H1 (cell line): ENCODE measurements at regions not wholly inside any gene's neighbourhood (a gene's known extent, or its start where the extent isn't known, plus 50 kb on each side); places are given as distances from the start of the nearest gene placed in this dataset.

Source experiments
- CTCF ChIA-PET: fragments of 300-600 bp; sonication (Branson Sonifier 250); formaldehyde crosslinking; loops from one replicate; lab custom pipeline; 2021; ENCODE audit not compliant: partially characterized antibody; lab: Charles Lee
- POLR2A ChIA-PET: fragments of 300-600 bp; sonication (Branson Sonifier 250); formaldehyde crosslinking; loops from one replicate; lab custom pipeline; 2021; ENCODE audit warnings: inconsistent platforms; ENCODE audit not compliant: partially characterized antibody; lab: Charles Lee
- DNase-seq, 2 experiments: peaks; one replicate each; pipeline versions ENCODE4 v3.0.0 to v3.0.0-alpha.2; 2010 to 2022; ENCODE audit warnings: low spot score in 2 of 2, low read depth in 1 of 2, mixed read lengths in 1 of 2
- FAIRE-seq: peaks from 2 replicates; lab custom pipeline; 2011; peaks lifted over from hg19 to GRCh38; lab: Jason Lieb, UNC
- H2AFZ ChIP-seq: 2 replicates; pipeline ENCODE4 v1.8.1; 2012; ENCODE audit warnings: low read length, inconsistent platforms
- H2AK5ac ChIP-seq: 2 replicates; pipeline ENCODE4 v1.6.1; 2013; ENCODE audit warnings: low read depth, low read length
- H2BK120ac ChIP-seq: replicated peaks from 2 replicates; pipeline ENCODE3; 2013; ENCODE audit warnings: low read depth, low read length, inconsistent platforms
- H2BK12ac ChIP-seq: 2 replicates; pipeline ENCODE4 v1.6.1; 2013; ENCODE audit warnings: low read depth, low read length
- H2BK15ac ChIP-seq: 2 replicates; pipeline ENCODE4 v1.6.1; 2013; ENCODE audit warnings: low read length
- H2BK20ac ChIP-seq: 2 replicates; pipeline ENCODE4 v1.6.1; 2013; ENCODE audit warnings: low read length
- H2BK5ac ChIP-seq: 2 replicates; pipeline ENCODE4 v1.6.1; 2013; ENCODE audit warnings: low read depth, low read length
- H3K14ac ChIP-seq: 2 replicates; pipeline ENCODE4 v1.6.1; 2013; ENCODE audit warnings: inconsistent platforms; ENCODE audit not compliant: insufficient read length
- H3K18ac ChIP-seq: 2 replicates; pipeline ENCODE4 v1.6.1; 2013; ENCODE audit warnings: low read length; ENCODE audit errors: extremely low read depth
- H3K23ac ChIP-seq: 2 replicates; pipeline ENCODE4 v1.6.1; 2013; ENCODE audit warnings: inconsistent platforms; ENCODE audit not compliant: insufficient read length
- H3K23me2 ChIP-seq: 2 replicates; pipeline ENCODE4 v1.6.1; 2013; ENCODE audit warnings: low read depth, low read length
- H3K27ac ChIP-seq: 2 replicates; pipeline ENCODE4 v1.6.1; 2011; ENCODE audit warnings: low read depth, low read length, inconsistent platforms
- H3K27me3 ChIP-seq, 4 experiments: replicated peaks in 1 of 4; 1 replicate in 1 of 4; 2 replicates in 3 of 4; pipeline versions ENCODE4 v1.6.1 to v1.8.1; 2011 to 2013; ENCODE audit warnings: low read length in 3 of 4, mild to moderate bottlenecking in 3 of 4, inconsistent platforms in 2 of 4, mixed read lengths in 2 of 4, moderate library complexity in 1 of 4; ENCODE audit not compliant: control insufficient read depth in 3 of 4, insufficient read depth in 3 of 4; ENCODE audit errors: extremely low read depth in 1 of 4
- H3K36me3 ChIP-seq, 4 experiments: 2 replicates each; pipeline versions ENCODE4 v1.6.1 to v1.8.1; 2011 to 2013; ENCODE audit warnings: mild to moderate bottlenecking in 4 of 4, low read length in 3 of 4, moderate library complexity in 2 of 4, control low read depth in 1 of 4, inconsistent platforms in 1 of 4; ENCODE audit not compliant: insufficient read depth in 4 of 4, control insufficient read depth in 2 of 4
- H3K4ac ChIP-seq: replicated peaks from 2 replicates; pipeline ENCODE3; 2013; ENCODE audit warnings: low read length, low read depth, mixed read lengths, inconsistent platforms; ENCODE audit not compliant: insufficient read length
- H3K4me1 ChIP-seq, 4 experiments: replicated peaks in 1 of 4; 1 replicate in 1 of 4; 2 replicates in 3 of 4; pipeline versions ENCODE4 v1.6.1 to v1.8.1; 2011 to 2013; ENCODE audit warnings: low read length in 3 of 4, inconsistent platforms in 2 of 4, mixed read lengths in 1 of 4; ENCODE audit not compliant: insufficient read depth in 4 of 4, control insufficient read depth in 3 of 4
- H3K4me2 ChIP-seq, 2 experiments: 2 replicates each; pipeline versions ENCODE4 v1.6.1 to v1.8.1; 2011 to 2013; ENCODE audit warnings: low read depth in 2 of 2, low read length in 2 of 2, control low read depth in 1 of 2, inconsistent platforms in 1 of 2, mild to moderate bottlenecking in 1 of 2; ENCODE audit not compliant: insufficient read depth in 1 of 2
- H3K4me3 ChIP-seq, 4 experiments: fragments of 200-600, 300-600 bp in 1 of 4; sonication (generic), shearing (Covaris generic), sonication (Bioruptor Twin) in 1 of 4; 2 replicates each; pipeline versions ENCODE4 v1.5.1 to v1.8.1; 2011 to 2016; ENCODE audit warnings: low read length in 4 of 4, low read depth in 3 of 4, control low read depth in 2 of 4, inconsistent platforms in 2 of 4, mild to moderate bottlenecking in 2 of 4, mixed read lengths in 1 of 4, moderate library complexity in 1 of 4; ENCODE audit not compliant: insufficient read depth in 2 of 4; ENCODE audit errors: extremely low read depth in 1 of 4
- H3K56ac ChIP-seq: replicated peaks from 2 replicates; pipeline ENCODE3; 2013; ENCODE audit warnings: low read depth, mild to moderate bottlenecking, mixed read lengths, low read length, inconsistent platforms; ENCODE audit not compliant: insufficient read length
- H3K79me1 ChIP-seq: 2 replicates; pipeline ENCODE4 v1.6.1; 2013; ENCODE audit warnings: low read depth, low read length, control low read depth
- H3K79me2 ChIP-seq, 2 experiments: 2 replicates each; pipeline versions ENCODE4 v1.6.1 to v1.8.1; 2012 to 2013; ENCODE audit warnings: low read length in 2 of 2, mild to moderate bottlenecking in 2 of 2, inconsistent platforms in 1 of 2; ENCODE audit not compliant: insufficient read depth in 2 of 2, control insufficient read depth in 1 of 2
- H3K9ac ChIP-seq, 4 experiments: replicated peaks in 1 of 4; 1 replicate in 1 of 4; 2 replicates in 3 of 4; pipeline versions ENCODE4 v1.6.1 to v1.8.1; 2011 to 2013; ENCODE audit warnings: low read depth in 3 of 4, low read length in 3 of 4, control low read depth in 2 of 4, mild to moderate bottlenecking in 2 of 4, moderate library complexity in 2 of 4, inconsistent platforms in 1 of 4; ENCODE audit errors: extremely low read depth in 1 of 4
- H3K9me3 ChIP-seq, 2 experiments: 2 replicates each; pipeline versions ENCODE4 v1.6.1 to v1.8.1; 2012 to 2013; ENCODE audit warnings: mild to moderate bottlenecking in 2 of 2, moderate library complexity in 2 of 2, control low read depth in 1 of 2, inconsistent platforms in 1 of 2, low read depth in 1 of 2, low read length in 1 of 2, mixed read lengths in 1 of 2; ENCODE audit not compliant: insufficient read depth in 2 of 2
- H4K20me1 ChIP-seq, 2 experiments: replicated peaks in 1 of 2; 2 replicates each; pipeline versions ENCODE3 to v1.8.1; 2011 to 2013; ENCODE audit warnings: inconsistent platforms in 2 of 2, low read length in 2 of 2, mild to moderate bottlenecking in 1 of 2; ENCODE audit not compliant: insufficient read depth in 2 of 2, control insufficient read depth in 1 of 2
- H4K5ac ChIP-seq: 2 replicates; pipeline ENCODE4 v1.6.1; 2013; ENCODE audit warnings: low read length, low read depth, mixed read lengths, inconsistent platforms; ENCODE audit not compliant: insufficient read length
- H4K8ac ChIP-seq: 2 replicates; pipeline ENCODE4 v1.8.0; 2013; ENCODE audit warnings: mild to moderate bottlenecking, moderate library complexity, low read length, inconsistent platforms; ENCODE audit not compliant: insufficient read depth; ENCODE audit errors: extremely low read depth
- H4K91ac ChIP-seq: replicated peaks from 2 replicates; pipeline ENCODE3; 2013; ENCODE audit warnings: low read length, mixed read lengths, inconsistent platforms; ENCODE audit not compliant: insufficient read length
- WGBS, 2 experiments: shearing (Covaris generic) in 1 of 2; methylation state at CpG; one replicate each; pipeline versions ENCODE4 v1.1.6 to v1.1.7; 2013 to 2015; ENCODE audit warnings: low lambda C conversion rate in 2 of 2, mixed read lengths in 2 of 2, inconsistent platforms in 1 of 2, low coverage in 1 of 2, missing lambda C conversion rate in 1 of 2; ENCODE audit not compliant: insufficient replicate concordance in 2 of 2, insufficient coverage in 1 of 2, insufficient read length in 1 of 2; ENCODE audit errors: extremely low coverage in 1 of 2, missing lambda C conversion rate in 1 of 2; 5-methylcytosine and 5-hydroxymethylcytosine counted together
- TF ChIP-seq, protein P1 (sequence below): fragments of 300-600 bp; sonication (generic); IDR thresholded peaks from 2 replicates; pipeline ENCODE4 v1.7.1; 2012; ENCODE audit warnings: low read length, moderate library complexity, mild to moderate bottlenecking, inconsistent platforms; ENCODE audit not compliant: insufficient replicate concordance

DNA sequence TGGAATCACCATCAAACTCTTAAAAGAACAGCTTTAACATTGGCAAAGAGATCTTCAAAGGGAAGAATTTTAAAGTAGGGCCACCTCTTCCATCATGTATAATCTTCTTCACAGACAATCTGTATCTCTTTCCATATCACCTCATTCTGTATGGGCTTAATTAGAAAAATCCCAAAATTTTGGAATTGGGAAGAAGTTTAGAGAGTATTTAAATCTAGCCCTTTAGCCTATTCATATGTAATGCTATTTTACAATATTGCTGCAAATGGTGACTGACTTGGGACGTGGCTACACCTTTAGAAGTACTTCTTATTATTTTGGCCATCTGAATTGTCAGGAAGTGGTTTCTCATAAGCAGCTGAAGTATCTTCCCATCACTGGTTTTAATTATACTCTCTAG is 474.3 kb downstream of the RFPL4B start:
- Histone ChIP-seq H3K4me3 (no peak overlapping the region), H4K5ac (no peak overlapping the region), H3K36me3 (no peaks in the 10 kb centered on the region), H2BK20ac (no peak overlapping the region), H3K18ac (no peak overlapping the region), H3K4ac (no peak overlapping the region), H2AK5ac (no peak overlapping the region), H3K27me3 (no peaks in the 10 kb centered on the region), H4K8ac (no peak overlapping the region), H4K91ac (no peak overlapping the region), H3K9ac (no peak overlapping the region), H3K23ac (no peak overlapping the region), H2BK120ac (no peak overlapping the region), H3K4me1 (no peaks in the 10 kb centered on the region), H4K20me1 (no peaks in the 10 kb centered on the region), H3K4me2 (no peak overlapping the region), H3K79me1 (no peaks in the 10 kb centered on the region), H3K23me2 (no peaks in the 10 kb centered on the region; the same call in 1 of the 2 replicates), H2BK15ac (no peak overlapping the region), H3K14ac (no peak overlapping the region), H2AFZ (no peak overlapping the region), H3K9me3 (no peaks in the 10 kb centered on the region), H2BK12ac (no peak overlapping the region), H2BK5ac (no peak overlapping the region), H3K56ac (no peak overlapping the region), H3K79me2 (no peaks in the 10 kb centered on the region), H3K27ac (no peak overlapping the region)
- 92% methylated on average over 1 of the region's 1 CpG; no CpG with 5 or more reads in 1 of the 2 experiments for WGBS, 2 experiments
- FAIRE-seq = no peak
- no peak for DNase-seq
- POLR2A ChIA-PET = no interaction called here
- CTCF ChIA-PET = no interaction called here
- TF ChIP-seq, protein P1, sequence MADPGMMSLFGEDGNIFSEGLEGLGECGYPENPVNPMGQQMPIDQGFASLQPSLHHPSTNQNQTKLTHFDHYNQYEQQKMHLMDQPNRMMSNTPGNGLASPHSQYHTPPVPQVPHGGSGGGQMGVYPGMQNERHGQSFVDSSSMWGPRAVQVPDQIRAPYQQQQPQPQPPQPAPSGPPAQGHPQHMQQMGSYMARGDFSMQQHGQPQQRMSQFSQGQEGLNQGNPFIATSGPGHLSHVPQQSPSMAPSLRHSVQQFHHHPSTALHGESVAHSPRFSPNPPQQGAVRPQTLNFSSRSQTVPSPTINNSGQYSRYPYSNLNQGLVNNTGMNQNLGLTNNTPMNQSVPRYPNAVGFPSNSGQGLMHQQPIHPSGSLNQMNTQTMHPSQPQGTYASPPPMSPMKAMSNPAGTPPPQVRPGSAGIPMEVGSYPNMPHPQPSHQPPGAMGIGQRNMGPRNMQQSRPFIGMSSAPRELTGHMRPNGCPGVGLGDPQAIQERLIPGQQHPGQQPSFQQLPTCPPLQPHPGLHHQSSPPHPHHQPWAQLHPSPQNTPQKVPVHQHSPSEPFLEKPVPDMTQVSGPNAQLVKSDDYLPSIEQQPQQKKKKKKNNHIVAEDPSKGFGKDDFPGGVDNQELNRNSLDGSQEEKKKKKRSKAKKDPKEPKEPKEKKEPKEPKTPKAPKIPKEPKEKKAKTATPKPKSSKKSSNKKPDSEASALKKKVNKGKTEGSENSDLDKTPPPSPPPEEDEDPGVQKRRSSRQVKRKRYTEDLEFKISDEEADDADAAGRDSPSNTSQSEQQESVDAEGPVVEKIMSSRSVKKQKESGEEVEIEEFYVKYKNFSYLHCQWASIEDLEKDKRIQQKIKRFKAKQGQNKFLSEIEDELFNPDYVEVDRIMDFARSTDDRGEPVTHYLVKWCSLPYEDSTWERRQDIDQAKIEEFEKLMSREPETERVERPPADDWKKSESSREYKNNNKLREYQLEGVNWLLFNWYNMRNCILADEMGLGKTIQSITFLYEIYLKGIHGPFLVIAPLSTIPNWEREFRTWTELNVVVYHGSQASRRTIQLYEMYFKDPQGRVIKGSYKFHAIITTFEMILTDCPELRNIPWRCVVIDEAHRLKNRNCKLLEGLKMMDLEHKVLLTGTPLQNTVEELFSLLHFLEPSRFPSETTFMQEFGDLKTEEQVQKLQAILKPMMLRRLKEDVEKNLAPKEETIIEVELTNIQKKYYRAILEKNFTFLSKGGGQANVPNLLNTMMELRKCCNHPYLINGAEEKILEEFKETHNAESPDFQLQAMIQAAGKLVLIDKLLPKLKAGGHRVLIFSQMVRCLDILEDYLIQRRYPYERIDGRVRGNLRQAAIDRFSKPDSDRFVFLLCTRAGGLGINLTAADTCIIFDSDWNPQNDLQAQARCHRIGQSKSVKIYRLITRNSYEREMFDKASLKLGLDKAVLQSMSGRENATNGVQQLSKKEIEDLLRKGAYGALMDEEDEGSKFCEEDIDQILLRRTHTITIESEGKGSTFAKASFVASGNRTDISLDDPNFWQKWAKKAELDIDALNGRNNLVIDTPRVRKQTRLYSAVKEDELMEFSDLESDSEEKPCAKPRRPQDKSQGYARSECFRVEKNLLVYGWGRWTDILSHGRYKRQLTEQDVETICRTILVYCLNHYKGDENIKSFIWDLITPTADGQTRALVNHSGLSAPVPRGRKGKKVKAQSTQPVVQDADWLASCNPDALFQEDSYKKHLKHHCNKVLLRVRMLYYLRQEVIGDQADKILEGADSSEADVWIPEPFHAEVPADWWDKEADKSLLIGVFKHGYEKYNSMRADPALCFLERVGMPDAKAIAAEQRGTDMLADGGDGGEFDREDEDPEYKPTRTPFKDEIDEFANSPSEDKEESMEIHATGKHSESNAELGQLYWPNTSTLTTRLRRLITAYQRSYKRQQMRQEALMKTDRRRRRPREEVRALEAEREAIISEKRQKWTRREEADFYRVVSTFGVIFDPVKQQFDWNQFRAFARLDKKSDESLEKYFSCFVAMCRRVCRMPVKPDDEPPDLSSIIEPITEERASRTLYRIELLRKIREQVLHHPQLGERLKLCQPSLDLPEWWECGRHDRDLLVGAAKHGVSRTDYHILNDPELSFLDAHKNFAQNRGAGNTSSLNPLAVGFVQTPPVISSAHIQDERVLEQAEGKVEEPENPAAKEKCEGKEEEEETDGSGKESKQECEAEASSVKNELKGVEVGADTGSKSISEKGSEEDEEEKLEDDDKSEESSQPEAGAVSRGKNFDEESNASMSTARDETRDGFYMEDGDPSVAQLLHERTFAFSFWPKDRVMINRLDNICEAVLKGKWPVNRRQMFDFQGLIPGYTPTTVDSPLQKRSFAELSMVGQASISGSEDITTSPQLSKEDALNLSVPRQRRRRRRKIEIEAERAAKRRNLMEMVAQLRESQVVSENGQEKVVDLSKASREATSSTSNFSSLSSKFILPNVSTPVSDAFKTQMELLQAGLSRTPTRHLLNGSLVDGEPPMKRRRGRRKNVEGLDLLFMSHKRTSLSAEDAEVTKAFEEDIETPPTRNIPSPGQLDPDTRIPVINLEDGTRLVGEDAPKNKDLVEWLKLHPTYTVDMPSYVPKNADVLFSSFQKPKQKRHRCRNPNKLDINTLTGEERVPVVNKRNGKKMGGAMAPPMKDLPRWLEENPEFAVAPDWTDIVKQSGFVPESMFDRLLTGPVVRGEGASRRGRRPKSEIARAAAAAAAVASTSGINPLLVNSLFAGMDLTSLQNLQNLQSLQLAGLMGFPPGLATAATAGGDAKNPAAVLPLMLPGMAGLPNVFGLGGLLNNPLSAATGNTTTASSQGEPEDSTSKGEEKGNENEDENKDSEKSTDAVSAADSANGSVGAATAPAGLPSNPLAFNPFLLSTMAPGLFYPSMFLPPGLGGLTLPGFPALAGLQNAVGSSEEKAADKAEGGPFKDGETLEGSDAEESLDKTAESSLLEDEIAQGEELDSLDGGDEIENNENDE = no peak
